Liver (tissue), 7 donors: ENCODE measurements at regions not wholly inside any gene's neighbourhood (a gene's known extent, or its start where the extent isn't known, plus 50 kb on each side); places are given as distances from the start of the nearest gene placed in this dataset.

Experiments
- DNase-seq: peaks from one replicate; pipeline ENCODE4 v3.0.0-alpha.2; 2017; ENCODE audit warnings: low spot score
- H3K27ac ChIP-seq, 2 donors: one replicate each; pipeline ENCODE4 v1.7.0; 2013; ENCODE audit warnings: inconsistent platforms in 2 of 2, low read length in 2 of 2, control low read depth in 1 of 2, low read depth in 1 of 2, mild to moderate bottlenecking in 1 of 2
- H3K27me3 ChIP-seq, 4 donors: one replicate each; pipeline versions ENCODE4 v1.6.1 to v1.7.0; 2013; ENCODE audit warnings: low read length in 3 of 4, inconsistent platforms in 1 of 4, mild to moderate bottlenecking in 1 of 4, moderate library complexity in 1 of 4; ENCODE audit not compliant: control insufficient read depth in 4 of 4, insufficient read depth in 4 of 4
- H3K36me3 ChIP-seq, 4 donors: one replicate each; pipeline versions ENCODE4 v1.6.1 to v1.7.0; 2013; ENCODE audit warnings: low read length in 3 of 4, mild to moderate bottlenecking in 3 of 4, low read depth in 1 of 4, moderate library complexity in 1 of 4; ENCODE audit not compliant: control insufficient read depth in 4 of 4, insufficient read depth in 3 of 4
- H3K4me1 ChIP-seq, 4 donors: one replicate each; pipeline versions ENCODE4 v1.6.1 to v1.7.0; 2013; ENCODE audit warnings: low read length in 3 of 4, mild to moderate bottlenecking in 3 of 4, moderate library complexity in 1 of 4; ENCODE audit not compliant: control insufficient read depth in 4 of 4, insufficient read depth in 4 of 4
- H3K4me3 ChIP-seq, 3 donors: one replicate each; pipeline versions ENCODE4 v1.6.1 to v1.7.0; 2013; ENCODE audit warnings: low read length in 3 of 3, control low read depth in 1 of 3, low read depth in 1 of 3, mild to moderate bottlenecking in 1 of 3
- H3K9ac ChIP-seq, 2 donors: one replicate each; pipeline ENCODE4 v1.7.0; 2013; ENCODE audit warnings: low read length in 2 of 2, mild to moderate bottlenecking in 2 of 2, moderate library complexity in 2 of 2, control low read depth in 1 of 2, low read depth in 1 of 2
- H3K9me3 ChIP-seq, 4 donors: one replicate each; pipeline versions ENCODE4 v1.6.1 to v1.7.0; 2013; ENCODE audit warnings: low read length in 3 of 4; ENCODE audit not compliant: control insufficient read depth in 4 of 4
- EGR1 ChIP-seq, 2 donors: IDR thresholded peaks; 2 replicates each; pipeline ENCODE4 v1.6.1; 2016 to 2018; ENCODE audit warnings: antibody characterized with exemption in 2 of 2, low read depth in 2 of 2
- FOXA2 ChIP-seq: IDR thresholded peaks from 2 replicates; pipeline ENCODE4 v1.6.1; 2016; ENCODE audit warnings: antibody characterized with exemption
- GABPA ChIP-seq, 2 donors: IDR thresholded peaks in 1 of 2; conservative IDR thresholded peaks in 1 of 2; 2 replicates each; pipeline ENCODE4 v1.6.1; 2016; ENCODE audit warnings: antibody characterized with exemption in 2 of 2, mild to moderate bottlenecking in 1 of 2, moderate library complexity in 1 of 2
- HNF4A ChIP-seq, 2 donors: conservative IDR thresholded peaks; 2 replicates each; pipeline ENCODE4 v1.6.1; 2016; ENCODE audit warnings: antibody characterized with exemption in 2 of 2, mild to moderate bottlenecking in 2 of 2
- HNF4G ChIP-seq: IDR thresholded peaks from 2 replicates; pipeline ENCODE4 v1.6.1; 2016; ENCODE audit warnings: antibody characterized with exemption
- JUND ChIP-seq, 2 donors: IDR thresholded peaks; 2 replicates each; pipeline ENCODE4 v1.6.1; 2016; ENCODE audit warnings: antibody characterized with exemption in 2 of 2
- NR2F2 ChIP-seq: IDR thresholded peaks from 2 replicates; pipeline ENCODE4 v1.6.1; 2016; ENCODE audit warnings: antibody characterized with exemption
- RAD21 ChIP-seq, 2 donors: IDR thresholded peaks; 2 replicates each; pipeline ENCODE4 v1.6.1; 2016; ENCODE audit warnings: antibody characterized with exemption in 2 of 2, mild to moderate bottlenecking in 2 of 2
- WGBS: extraction: QIAGEN DNeasy Blood & Tissue Kit; methylation state at CpG from one replicate; pipeline ENCODE4 v1.1.7; 2013; 5-methylcytosine and 5-hydroxymethylcytosine counted together
- TF ChIP-seq, protein P1 (sequence below): IDR thresholded peaks from 2 replicates; pipeline ENCODE4 v1.6.1; 2016; ENCODE audit warnings: antibody characterized with exemption, mild to moderate bottlenecking
- TF ChIP-seq, protein P2 (sequence below): IDR thresholded peaks from 2 replicates; pipeline ENCODE4 v1.6.1; 2016; ENCODE audit warnings: antibody characterized with exemption
- TF ChIP-seq, protein P3 (sequence below): IDR thresholded peaks from 2 replicates; pipeline ENCODE4 v1.6.1; 2016; ENCODE audit warnings: antibody characterized with exemption
- donor health status: healthy.
- donor health status: healthy.
- donor health status: healthy.
- donor health status: healthy.

DNA sequence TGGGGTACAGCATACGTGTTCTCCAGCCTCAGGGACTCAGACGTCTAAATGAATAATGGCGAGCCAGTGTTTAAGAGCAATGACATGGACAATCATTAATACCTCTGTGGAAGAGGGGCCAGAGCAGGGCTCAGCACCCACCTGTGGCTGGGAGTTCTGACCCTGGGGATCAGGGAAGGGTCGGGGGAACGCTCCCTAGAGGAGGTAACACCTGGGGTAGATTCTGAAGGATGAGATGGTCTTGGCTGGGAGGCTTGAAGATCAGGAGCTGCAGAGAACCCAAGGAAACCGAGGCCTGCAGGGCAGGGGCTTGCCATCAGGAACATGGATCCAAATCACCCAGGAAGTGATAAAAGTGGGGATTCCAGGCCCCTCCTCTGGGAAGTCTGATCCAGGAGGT lies 138.2 kb upstream of the RUNX3 start:
- Histone ChIP-seq H3K27me3 (no peaks in the 10 kb centered on the region), H3K36me3 (no peaks in the 10 kb centered on the region), H3K4me3 (no peak overlapping the region), H3K4me1 (no peaks in the 10 kb centered on the region), H3K27ac (no peak overlapping the region), H3K9ac (no peak overlapping the region), H3K9me3 (no peaks in the 10 kb centered on the region)
- WGBS: 94% methylated on average over 6 of the region's 6 CpGs
- DNase-seq: no peak
- TF ChIP-seq, protein P1, sequence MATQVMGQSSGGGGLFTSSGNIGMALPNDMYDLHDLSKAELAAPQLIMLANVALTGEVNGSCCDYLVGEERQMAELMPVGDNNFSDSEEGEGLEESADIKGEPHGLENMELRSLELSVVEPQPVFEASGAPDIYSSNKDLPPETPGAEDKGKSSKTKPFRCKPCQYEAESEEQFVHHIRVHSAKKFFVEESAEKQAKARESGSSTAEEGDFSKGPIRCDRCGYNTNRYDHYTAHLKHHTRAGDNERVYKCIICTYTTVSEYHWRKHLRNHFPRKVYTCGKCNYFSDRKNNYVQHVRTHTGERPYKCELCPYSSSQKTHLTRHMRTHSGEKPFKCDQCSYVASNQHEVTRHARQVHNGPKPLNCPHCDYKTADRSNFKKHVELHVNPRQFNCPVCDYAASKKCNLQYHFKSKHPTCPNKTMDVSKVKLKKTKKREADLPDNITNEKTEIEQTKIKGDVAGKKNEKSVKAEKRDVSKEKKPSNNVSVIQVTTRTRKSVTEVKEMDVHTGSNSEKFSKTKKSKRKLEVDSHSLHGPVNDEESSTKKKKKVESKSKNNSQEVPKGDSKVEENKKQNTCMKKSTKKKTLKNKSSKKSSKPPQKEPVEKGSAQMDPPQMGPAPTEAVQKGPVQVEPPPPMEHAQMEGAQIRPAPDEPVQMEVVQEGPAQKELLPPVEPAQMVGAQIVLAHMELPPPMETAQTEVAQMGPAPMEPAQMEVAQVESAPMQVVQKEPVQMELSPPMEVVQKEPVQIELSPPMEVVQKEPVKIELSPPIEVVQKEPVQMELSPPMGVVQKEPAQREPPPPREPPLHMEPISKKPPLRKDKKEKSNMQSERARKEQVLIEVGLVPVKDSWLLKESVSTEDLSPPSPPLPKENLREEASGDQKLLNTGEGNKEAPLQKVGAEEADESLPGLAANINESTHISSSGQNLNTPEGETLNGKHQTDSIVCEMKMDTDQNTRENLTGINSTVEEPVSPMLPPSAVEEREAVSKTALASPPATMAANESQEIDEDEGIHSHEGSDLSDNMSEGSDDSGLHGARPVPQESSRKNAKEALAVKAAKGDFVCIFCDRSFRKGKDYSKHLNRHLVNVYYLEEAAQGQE: no peak

DNA sequence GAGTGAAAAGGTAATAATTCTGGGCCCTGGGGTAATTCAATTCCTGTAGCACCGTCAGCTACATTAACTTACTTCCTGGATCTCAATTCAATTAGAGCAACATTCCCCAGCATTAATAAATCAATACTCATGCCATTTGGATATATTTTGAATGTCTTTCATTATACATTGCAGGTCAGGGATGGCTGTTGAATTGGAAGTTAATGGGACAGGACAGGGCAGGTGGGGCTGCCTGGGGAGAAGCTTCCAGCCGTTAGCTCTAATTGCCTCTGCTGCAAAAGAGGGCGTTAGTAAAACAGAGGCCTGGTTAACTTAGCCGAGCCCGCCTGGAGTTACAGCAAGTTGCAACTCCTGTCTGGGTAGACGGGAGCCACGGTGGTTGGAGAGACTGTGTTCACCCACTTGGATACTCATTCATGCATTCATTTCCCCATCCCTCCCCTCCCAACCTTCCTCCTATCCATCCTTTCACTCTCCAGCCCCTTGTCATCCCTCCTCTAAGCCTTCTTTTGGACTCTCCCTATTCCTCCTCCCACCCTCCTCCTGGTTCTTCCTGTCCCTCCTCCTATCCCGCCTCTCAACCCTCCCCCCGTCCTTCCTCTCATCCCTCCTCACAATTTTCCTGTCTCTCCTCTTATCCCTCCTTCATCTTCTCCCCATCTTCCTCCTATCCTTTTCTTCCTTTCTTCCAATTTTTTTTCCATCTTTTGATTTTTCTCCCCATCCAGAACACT lies 137.6 kb upstream of the RUNX3 start:
- Histone ChIP-seq H3K36me3 (no peaks in the 10 kb centered on the region), H3K9ac (no peak overlapping the region), H3K4me1 (no peaks in the 10 kb centered on the region), H3K27me3 (no peaks in the 10 kb centered on the region), H3K4me3 (no peak overlapping the region), H3K9me3 (no peaks in the 10 kb centered on the region), H3K27ac (no peak overlapping the region)
- TF ChIP-seq EGR1 (IDR thresholded peaks at IDR 0.05; ENCODE audit: low read depth in 2 of 2) (no peak), JUND (IDR thresholded peaks at IDR 0.05) (no peak), RAD21 (IDR thresholded peaks at IDR 0.05) (no peak), FOXA2 (no peak)
- WGBS: 92% methylated on average over 9 of the region's 9 CpGs
- DNase-seq: no peak

DNA sequence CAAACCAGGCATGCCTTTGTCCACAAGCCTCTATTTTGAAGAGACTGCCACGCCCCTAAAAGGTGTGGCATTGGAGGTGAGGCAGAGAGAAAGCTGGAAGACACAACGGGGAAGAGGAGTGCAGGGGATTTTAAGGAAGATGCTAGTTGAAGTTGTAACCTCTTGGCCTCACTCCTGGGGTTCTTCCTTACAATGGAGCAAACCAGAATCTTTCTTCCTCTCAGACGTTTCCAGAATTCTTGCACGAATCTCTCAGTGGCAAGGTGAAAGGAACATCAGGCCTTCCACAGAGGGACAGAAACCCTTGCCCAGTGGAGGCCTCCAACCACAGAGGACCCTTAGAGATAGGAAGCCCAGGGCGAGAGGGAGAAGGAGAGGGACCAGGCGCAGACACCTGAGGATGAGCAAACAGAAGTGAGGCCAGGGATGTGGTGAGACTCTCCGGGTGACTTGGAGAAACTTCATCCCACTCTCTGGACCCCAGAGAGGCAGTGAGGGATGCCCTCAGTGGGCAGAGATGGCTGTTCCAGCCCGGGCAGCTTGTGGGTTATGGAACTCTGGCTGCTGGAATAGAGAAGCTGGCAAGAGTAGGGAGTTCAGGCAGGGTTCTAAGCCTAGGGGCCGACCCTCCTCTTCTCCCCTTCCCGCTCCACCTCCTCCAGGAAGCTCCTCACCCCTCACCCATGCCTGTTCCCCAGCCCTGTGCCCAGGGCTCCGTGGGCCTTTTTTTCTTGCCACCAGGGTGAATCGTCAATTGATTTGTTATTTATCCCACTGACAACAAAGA lies 136.8 kb upstream of the RUNX3 start:
- no peak for DNase-seq
- 67% methylated on average over 12 of the region's 12 CpGs for WGBS

More for the DNA sequence above, 136.8 kb upstream of the RUNX3 start:
- no peak overlapping the region for H3K9ac ChIP-seq
- H3K9me3 ChIP-seq: no peaks in the 10 kb centered on the region
- no peaks in the 10 kb centered on the region for H3K36me3 ChIP-seq
- no peak overlapping the region for H3K4me3 ChIP-seq
- H3K27me3 ChIP-seq: no peaks in the 10 kb centered on the region
- no peak overlapping the region for H3K27ac ChIP-seq
- TF ChIP-seq, protein P2, sequence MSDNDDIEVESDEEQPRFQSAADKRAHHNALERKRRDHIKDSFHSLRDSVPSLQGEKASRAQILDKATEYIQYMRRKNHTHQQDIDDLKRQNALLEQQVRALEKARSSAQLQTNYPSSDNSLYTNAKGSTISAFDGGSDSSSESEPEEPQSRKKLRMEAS: no peak
- no peak for TF ChIP-seq HNF4G
- TF ChIP-seq, protein P3, sequence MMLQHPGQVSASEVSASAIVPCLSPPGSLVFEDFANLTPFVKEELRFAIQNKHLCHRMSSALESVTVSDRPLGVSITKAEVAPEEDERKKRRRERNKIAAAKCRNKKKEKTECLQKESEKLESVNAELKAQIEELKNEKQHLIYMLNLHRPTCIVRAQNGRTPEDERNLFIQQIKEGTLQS: no peak
- TF ChIP-seq HNF4A (conservative IDR thresholded peaks at IDR 0.05): no peak
- TF ChIP-seq EGR1 (IDR thresholded peaks at IDR 0.05; ENCODE audit: low read depth in 2 of 2): no peak
- TF ChIP-seq GABPA (IDR thresholded peaks at IDR 0.05 in 1 of 2, conservative IDR thresholded peaks at IDR 0.05 in 1 of 2): no peak
- TF ChIP-seq NR2F2: no peak
- TF ChIP-seq RAD21 (IDR thresholded peaks at IDR 0.05): no peak
- TF ChIP-seq FOXA2: no peak
- no peaks in the 10 kb centered on the region for H3K4me1 ChIP-seq
